ENCODE measurements at regions not wholly inside any gene's neighbourhood (a gene's known extent, or its start where the extent isn't known, plus 50 kb on each side); places are given as distances from the start of the nearest gene placed in this dataset.

DNA sequence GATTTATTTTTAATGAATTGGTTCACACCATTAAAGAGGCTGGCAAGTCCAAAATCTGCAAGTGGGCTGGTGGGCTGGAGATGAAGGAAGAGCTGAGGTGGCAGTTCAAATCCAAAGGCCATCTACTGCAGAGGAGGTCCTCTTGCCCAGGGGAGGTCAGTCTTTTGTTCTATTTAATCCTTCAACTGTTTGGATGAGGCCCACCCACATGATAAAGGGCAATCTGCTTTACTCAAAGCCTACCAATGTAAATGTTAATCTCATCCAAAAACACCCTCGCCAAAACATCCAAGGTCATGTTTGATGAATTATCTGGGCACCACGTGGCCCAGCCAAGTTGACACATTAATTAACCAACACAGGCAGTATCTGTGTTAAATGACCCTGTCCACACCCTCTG is 99.0 kb downstream of the RRAGC start:
- TF ChIP-seq, protein P1, sequence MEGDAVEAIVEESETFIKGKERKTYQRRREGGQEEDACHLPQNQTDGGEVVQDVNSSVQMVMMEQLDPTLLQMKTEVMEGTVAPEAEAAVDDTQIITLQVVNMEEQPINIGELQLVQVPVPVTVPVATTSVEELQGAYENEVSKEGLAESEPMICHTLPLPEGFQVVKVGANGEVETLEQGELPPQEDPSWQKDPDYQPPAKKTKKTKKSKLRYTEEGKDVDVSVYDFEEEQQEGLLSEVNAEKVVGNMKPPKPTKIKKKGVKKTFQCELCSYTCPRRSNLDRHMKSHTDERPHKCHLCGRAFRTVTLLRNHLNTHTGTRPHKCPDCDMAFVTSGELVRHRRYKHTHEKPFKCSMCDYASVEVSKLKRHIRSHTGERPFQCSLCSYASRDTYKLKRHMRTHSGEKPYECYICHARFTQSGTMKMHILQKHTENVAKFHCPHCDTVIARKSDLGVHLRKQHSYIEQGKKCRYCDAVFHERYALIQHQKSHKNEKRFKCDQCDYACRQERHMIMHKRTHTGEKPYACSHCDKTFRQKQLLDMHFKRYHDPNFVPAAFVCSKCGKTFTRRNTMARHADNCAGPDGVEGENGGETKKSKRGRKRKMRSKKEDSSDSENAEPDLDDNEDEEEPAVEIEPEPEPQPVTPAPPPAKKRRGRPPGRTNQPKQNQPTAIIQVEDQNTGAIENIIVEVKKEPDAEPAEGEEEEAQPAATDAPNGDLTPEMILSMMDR (conservative IDR thresholded peaks at IDR 0.05 in 1 of 2, IDR thresholded peaks at IDR 0.05 in 1 of 2; ENCODE audit: low read depth in 1 of 2, low read length in 2 of 2), result no peak
- TF ChIP-seq EZH2 (IDR thresholded peaks at IDR 0.05; ENCODE audit: low read length, missing control alignments), result no peak

Measured in fibroblast of lung (primary cell).